HepG2 (cell line): ENCODE measurements at regions not wholly inside any gene's neighbourhood (a gene's known extent, or its start where the extent isn't known, plus 50 kb on each side); places are given as distances from the start of the nearest gene placed in this dataset.

Experiments used
- BRCA1 ChIP-seq: sonication (generic); formaldehyde crosslinking; IDR thresholded peaks from 2 replicates; pipeline ENCODE4 v1.4.0; 2020; ENCODE audit warnings: missing genetic modification reagents
- CBFB ChIP-seq: sonication (generic); formaldehyde crosslinking; IDR thresholded peaks from 2 replicates; pipeline ENCODE4 v1.4.0; 2020; ENCODE audit warnings: missing genetic modification reagents
- CHD2 ChIP-seq: IDR thresholded peaks from 2 replicates; pipeline ENCODE4 v1.6.1; 2011; ENCODE audit warnings: low read depth, low read length, improper control_type of control experiment
- HCFC1 ChIP-seq: fragments of 150-350 bp; IDR thresholded peaks from 2 replicates; pipeline ENCODE4 v1.6.1; 2014; ENCODE audit warnings: low read depth, low read length
- JUND ChIP-seq: sonication (generic); formaldehyde crosslinking; IDR thresholded peaks from 2 replicates; pipeline ENCODE4 v1.8.0; 2022; ENCODE audit warnings: mild to moderate bottlenecking, missing genetic modification reagents
- POLR2AphosphoS5 ChIP-seq: IDR thresholded peaks from 2 replicates; pipeline ENCODE4 v1.6.1; 2012; ENCODE audit warnings: low read depth, low read length
- USF2 ChIP-seq, 2 experiments: sonication (generic) in 1 of 2; formaldehyde crosslinking in 1 of 2; IDR thresholded peaks; 2 replicates each; pipeline versions ENCODE4 v1.5.1 to v1.6.1; 2011 to 2020; ENCODE audit warnings: borderline replicate concordance in 1 of 2, low read depth in 1 of 2, low read length in 1 of 2, mild to moderate bottlenecking in 1 of 2, missing genetic modification reagents in 1 of 2, moderate library complexity in 1 of 2
- ZBTB10 ChIP-seq: sonication (generic); formaldehyde crosslinking; IDR thresholded peaks from 2 replicates; pipeline ENCODE4 v1.4.0; 2020; ENCODE audit warnings: missing genetic modification reagents, borderline replicate concordance
- ZNF264 ChIP-seq: sonication (generic); formaldehyde crosslinking; IDR thresholded peaks from 2 replicates; pipeline ENCODE4 v1.4.0; 2020; ENCODE audit warnings: missing genetic modification reagents
- ZNF281 ChIP-seq: sonication (generic); formaldehyde crosslinking; IDR thresholded peaks from 2 replicates; pipeline ENCODE4 v1.4.0; 2020; ENCODE audit warnings: missing genetic modification reagents, borderline replicate concordance
- TF ChIP-seq, protein P1 (sequence below): sonication (generic); formaldehyde crosslinking; IDR thresholded peaks from 2 replicates; pipeline ENCODE4 v1.5.0; 2020; ENCODE audit warnings: mild to moderate bottlenecking, missing genetic modification reagents, moderate library complexity
- TF ChIP-seq, protein P2 (sequence below): sonication (generic); formaldehyde crosslinking; IDR thresholded peaks from 2 replicates; pipeline ENCODE4 v1.8.1; 2023; ENCODE audit warnings: mild to moderate bottlenecking, missing genetic modification reagents
- TF ChIP-seq, protein P3 (sequence below): sonication (generic); formaldehyde crosslinking; IDR thresholded peaks from 2 replicates; pipeline ENCODE4 v1.4.0; 2020; ENCODE audit warnings: missing genetic modification reagents

DNA sequence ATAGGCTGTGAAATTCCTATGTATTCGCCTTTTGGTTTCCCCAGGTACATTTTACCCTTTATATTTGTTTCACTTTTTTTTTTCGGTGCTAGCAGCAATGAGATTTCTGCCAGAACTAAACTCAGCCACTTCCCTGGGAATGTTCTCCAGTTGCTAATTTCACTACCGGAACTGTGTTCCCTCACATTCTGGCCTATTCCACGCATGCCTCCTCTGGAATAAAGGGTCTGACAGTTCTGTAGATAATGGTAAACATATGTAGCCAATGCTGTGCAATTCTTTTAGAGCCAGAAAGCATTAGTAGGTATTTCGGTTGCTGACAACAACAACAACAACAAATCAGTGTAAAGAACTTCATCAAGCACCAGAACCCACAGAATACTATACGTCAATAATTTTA, 96.1 kb upstream of the TBX18 start:
- TF ChIP-seq ZNF264 (CRISPR knock-in tag) (no peak), ZBTB10 (CRISPR knock-in tag) (no peak), JUND (CRISPR knock-in tag) (no peak), HCFC1 (no peak), ZNF281 (no peak), CHD2 (no peak), USF2 (IDR thresholded peaks at IDR 0.05; ENCODE audit: low read depth, low read length) (no peak), USF2 (CRISPR knock-in tag; IDR thresholded peaks at IDR 0.05; ENCODE audit: borderline replicate concordance) (no peak), CBFB (CRISPR knock-in tag) (no peak), BRCA1 (CRISPR knock-in tag) (no peak), POLR2AphosphoS5 (no peak)
- TF ChIP-seq, protein P1, sequence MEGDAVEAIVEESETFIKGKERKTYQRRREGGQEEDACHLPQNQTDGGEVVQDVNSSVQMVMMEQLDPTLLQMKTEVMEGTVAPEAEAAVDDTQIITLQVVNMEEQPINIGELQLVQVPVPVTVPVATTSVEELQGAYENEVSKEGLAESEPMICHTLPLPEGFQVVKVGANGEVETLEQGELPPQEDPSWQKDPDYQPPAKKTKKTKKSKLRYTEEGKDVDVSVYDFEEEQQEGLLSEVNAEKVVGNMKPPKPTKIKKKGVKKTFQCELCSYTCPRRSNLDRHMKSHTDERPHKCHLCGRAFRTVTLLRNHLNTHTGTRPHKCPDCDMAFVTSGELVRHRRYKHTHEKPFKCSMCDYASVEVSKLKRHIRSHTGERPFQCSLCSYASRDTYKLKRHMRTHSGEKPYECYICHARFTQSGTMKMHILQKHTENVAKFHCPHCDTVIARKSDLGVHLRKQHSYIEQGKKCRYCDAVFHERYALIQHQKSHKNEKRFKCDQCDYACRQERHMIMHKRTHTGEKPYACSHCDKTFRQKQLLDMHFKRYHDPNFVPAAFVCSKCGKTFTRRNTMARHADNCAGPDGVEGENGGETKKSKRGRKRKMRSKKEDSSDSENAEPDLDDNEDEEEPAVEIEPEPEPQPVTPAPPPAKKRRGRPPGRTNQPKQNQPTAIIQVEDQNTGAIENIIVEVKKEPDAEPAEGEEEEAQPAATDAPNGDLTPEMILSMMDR, result no peak
- TF ChIP-seq, protein P2, sequence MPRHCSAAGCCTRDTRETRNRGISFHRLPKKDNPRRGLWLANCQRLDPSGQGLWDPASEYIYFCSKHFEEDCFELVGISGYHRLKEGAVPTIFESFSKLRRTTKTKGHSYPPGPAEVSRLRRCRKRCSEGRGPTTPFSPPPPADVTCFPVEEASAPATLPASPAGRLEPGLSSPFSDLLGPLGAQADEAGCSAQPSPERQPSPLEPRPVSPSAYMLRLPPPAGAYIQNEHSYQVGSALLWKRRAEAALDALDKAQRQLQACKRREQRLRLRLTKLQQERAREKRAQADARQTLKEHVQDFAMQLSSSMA (CRISPR knock-in tag), result no peak
- TF ChIP-seq, protein P3, sequence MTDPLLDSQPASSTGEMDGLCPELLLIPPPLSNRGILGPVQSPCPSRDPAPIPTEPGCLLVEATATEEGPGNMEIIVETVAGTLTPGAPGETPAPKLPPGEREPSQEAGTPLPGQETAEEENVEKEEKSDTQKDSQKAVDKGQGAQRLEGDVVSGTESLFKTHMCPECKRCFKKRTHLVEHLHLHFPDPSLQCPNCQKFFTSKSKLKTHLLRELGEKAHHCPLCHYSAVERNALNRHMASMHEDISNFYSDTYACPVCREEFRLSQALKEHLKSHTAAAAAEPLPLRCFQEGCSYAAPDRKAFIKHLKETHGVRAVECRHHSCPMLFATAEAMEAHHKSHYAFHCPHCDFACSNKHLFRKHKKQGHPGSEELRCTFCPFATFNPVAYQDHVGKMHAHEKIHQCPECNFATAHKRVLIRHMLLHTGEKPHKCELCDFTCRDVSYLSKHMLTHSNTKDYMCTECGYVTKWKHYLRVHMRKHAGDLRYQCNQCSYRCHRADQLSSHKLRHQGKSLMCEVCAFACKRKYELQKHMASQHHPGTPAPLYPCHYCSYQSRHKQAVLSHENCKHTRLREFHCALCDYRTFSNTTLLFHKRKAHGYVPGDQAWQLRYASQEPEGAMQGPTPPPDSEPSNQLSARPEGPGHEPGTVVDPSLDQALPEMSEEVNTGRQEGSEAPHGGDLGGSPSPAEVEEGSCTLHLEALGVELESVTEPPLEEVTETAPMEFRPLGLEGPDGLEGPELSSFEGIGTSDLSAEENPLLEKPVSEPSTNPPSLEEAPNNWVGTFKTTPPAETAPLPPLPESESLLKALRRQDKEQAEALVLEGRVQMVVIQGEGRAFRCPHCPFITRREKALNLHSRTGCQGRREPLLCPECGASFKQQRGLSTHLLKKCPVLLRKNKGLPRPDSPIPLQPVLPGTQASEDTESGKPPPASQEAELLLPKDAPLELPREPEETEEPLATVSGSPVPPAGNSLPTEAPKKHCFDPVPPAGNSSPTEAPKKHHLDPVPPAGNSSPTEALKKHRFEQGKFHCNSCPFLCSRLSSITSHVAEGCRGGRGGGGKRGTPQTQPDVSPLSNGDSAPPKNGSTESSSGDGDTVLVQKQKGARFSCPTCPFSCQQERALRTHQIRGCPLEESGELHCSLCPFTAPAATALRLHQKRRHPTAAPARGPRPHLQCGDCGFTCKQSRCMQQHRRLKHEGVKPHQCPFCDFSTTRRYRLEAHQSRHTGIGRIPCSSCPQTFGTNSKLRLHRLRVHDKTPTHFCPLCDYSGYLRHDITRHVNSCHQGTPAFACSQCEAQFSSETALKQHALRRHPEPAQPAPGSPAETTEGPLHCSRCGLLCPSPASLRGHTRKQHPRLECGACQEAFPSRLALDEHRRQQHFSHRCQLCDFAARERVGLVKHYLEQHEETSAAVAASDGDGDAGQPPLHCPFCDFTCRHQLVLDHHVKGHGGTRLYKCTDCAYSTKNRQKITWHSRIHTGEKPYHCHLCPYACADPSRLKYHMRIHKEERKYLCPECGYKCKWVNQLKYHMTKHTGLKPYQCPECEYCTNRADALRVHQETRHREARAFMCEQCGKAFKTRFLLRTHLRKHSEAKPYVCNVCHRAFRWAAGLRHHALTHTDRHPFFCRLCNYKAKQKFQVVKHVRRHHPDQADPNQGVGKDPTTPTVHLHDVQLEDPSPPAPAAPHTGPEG, result no peak
